Neural progenitor cell (in vitro differentiated cells): ENCODE measurements at regions not wholly inside any gene's neighbourhood (a gene's known extent, or its start where the extent isn't known, plus 50 kb on each side); places are given as distances from the start of the nearest gene placed in this dataset.

Source experiments
- CTCF ChIP-seq: fragments of 200-600 bp; sonication (generic); IDR thresholded peaks from 2 replicates; pipeline ENCODE4 v1.5.1; 2017; ENCODE audit warnings: antibody characterized with exemption, mild to moderate bottlenecking
- EZH2 ChIP-seq: fragments of 200-600 bp; sonication (generic); IDR thresholded peaks from 2 replicates; pipeline ENCODE4 v1.6.1; 2017; ENCODE audit warnings: antibody characterized with exemption, mild to moderate bottlenecking, moderate library complexity

- TF ChIP-seq CTCF, result no peak
- TF ChIP-seq EZH2, result no peak
Observed at GRCh38 chr15:62867844-62868243, 174.7 kb upstream of the TPM1 start.
